Psoas muscle (tissue), 7 donors: ENCODE measurements at regions not wholly inside any gene's neighbourhood (a gene's known extent, or its start where the extent isn't known, plus 50 kb on each side); places are given as distances from the start of the nearest gene placed in this dataset.

Source experiments
- ATAC-seq, 4 donors: fragments of 200-7000 bp; cut with Tn5 transposase; one replicate each; pipeline ENCODE4 v1.9.1; 2020; ENCODE audit warnings: moderate library complexity in 3 of 4, mild to moderate bottlenecking in 2 of 4
- DNase-seq, 2 donors: peaks; one replicate each; pipeline ENCODE4 v3.0.0-alpha.2; 2020
- H3K27ac ChIP-seq: fragments of 200-600 bp; one replicate; pipeline ENCODE4 v1.8.0; 2022
- H3K27me3 ChIP-seq, 3 donors: fragments of 200-600 bp in 1 of 3; one replicate each; pipeline versions ENCODE4 v1.6.1 to v1.8.0; 2013 to 2022; ENCODE audit warnings: low read length in 2 of 3, mild to moderate bottlenecking in 2 of 3, moderate library complexity in 1 of 3; ENCODE audit not compliant: insufficient read depth in 3 of 3
- H3K36me3 ChIP-seq, 2 donors: fragments of 200-600 bp in 1 of 2; one replicate each; pipeline versions ENCODE4 v1.6.1 to v1.8.0; 2013 to 2022; ENCODE audit warnings: low read depth in 1 of 2, mild to moderate bottlenecking in 1 of 2, moderate library complexity in 1 of 2; ENCODE audit not compliant: insufficient read depth in 1 of 2
- H3K4me1 ChIP-seq: fragments of 200-600 bp; one replicate; pipeline ENCODE4 v1.8.0; 2022
- H3K4me3 ChIP-seq: fragments of 200-600 bp; one replicate; pipeline ENCODE4 v1.8.0; 2022; ENCODE audit warnings: mild to moderate bottlenecking
- H3K9me3 ChIP-seq: fragments of 200-600 bp; one replicate; pipeline ENCODE4 v1.8.0; 2022
- CTCF ChIP-seq: fragments of 200-600 bp; IDR thresholded peaks from one replicate; pipeline ENCODE4 v1.8.0; 2022; ENCODE audit warnings: antibody characterized with exemption
- WGBS, 3 donors: extraction: QIAGEN DNeasy Blood & Tissue Kit; methylation state at CpG; one replicate each; pipeline versions ENCODE4 v1.1.6 to v1.1.7; 2013; 5-methylcytosine and 5-hydroxymethylcytosine counted together
- intact Hi-C, 2 donors: fragments of 100-400 bp; cut with DNase I; formaldehyde crosslinking; loops; one replicate each; pipeline versions ENCODE4 v1.11.0 to v1.14.2; 2022
- donor health status: healthy with polysubstance abuse.
- donor health status: DM: no; HTN: no; CAD: no; lungs with moderate emphysema.
- donor health status: Bipolar disorder and iron deficiency.
- donor health status: healthy.
- donor health status: DM: yes; HTN: yes; CAD: no.
- donor health status: DM: no; HTN: no; CAD: no.
- donor health status: DM: yes; HTN: yes; CAD: no.

- no peak overlapping the region for H3K27ac ChIP-seq
- WGBS, 3 donors: 56 to 72% (median 60%) methylated on average over 4 of the region's 4 CpGs
- ATAC-seq: no peak
Observed at GRCh38 chr10:10292501-10292900, 725.2 kb upstream of the CELF2 start.

GRCh38 chr10:10293041-10293440, 724.6 kb upstream of the CELF2 start:
- Histone ChIP-seq H3K27me3 (peaks cover 0 to 3% (median 0%) of the 10 kb centered on the region in 3 donors), H3K4me1 (no peaks in the 10 kb centered on the region), H3K27ac (no peak overlapping the region), H3K4me3 (no peak overlapping the region), H3K9me3 (no peaks in the 10 kb centered on the region), H3K36me3 (no peaks in the 10 kb centered on the region)
- no peak for ATAC-seq
- DNase-seq: no peak
- 5 to 17% (median 12%) methylated on average over 1 of the region's 1 CpG for WGBS, 3 donors
- TF ChIP-seq CTCF: no peak
- intact Hi-C loops: no loop called here

More at GRCh38 chr10:10292501-10292900, 725.2 kb upstream of the CELF2 start:
- Histone ChIP-seq H3K4me3 (no peak overlapping the region), H3K36me3 (no peaks in the 10 kb centered on the region), H3K9me3 (no peaks in the 10 kb centered on the region), H3K27me3 (peaks cover 0 to 3% (median 0%) of the 10 kb centered on the region in 3 donors), H3K4me1 (no peaks in the 10 kb centered on the region)
- TF ChIP-seq CTCF: no peak
- no peak for DNase-seq
- intact Hi-C loops: no loop called here

GRCh38 chr10:10293481-10293951, 724.2 kb upstream of the CELF2 start:
- TF ChIP-seq CTCF: no peak
- Histone ChIP-seq H3K4me3 (no peak overlapping the region), H3K27ac (no peak overlapping the region), H3K4me1 (no peaks in the 10 kb centered on the region), H3K27me3 (peaks cover 0 to 3% (median 0%) of the 10 kb centered on the region in 3 donors), H3K9me3 (no peaks in the 10 kb centered on the region), H3K36me3 (no peaks in the 10 kb centered on the region)
- DNase-seq: no peak
- intact Hi-C loops: no loop called here
- no peak for ATAC-seq
- 21 to 22% (median 21%) methylated on average over 7 of the region's 7 CpGs for WGBS, 3 donors

- Histone ChIP-seq H3K36me3 (no peaks in the 10 kb centered on the region), H3K4me1 (no peaks in the 10 kb centered on the region), H3K27me3 (peaks cover 0 to 3% (median 0%) of the 10 kb centered on the region in 3 donors), H3K4me3 (no peak overlapping the region), H3K9me3 (no peaks in the 10 kb centered on the region), H3K27ac (no peak overlapping the region)
- 74 to 79% (median 78%) methylated on average over 9 of the region's 9 CpGs for WGBS, 3 donors
- no peak for TF ChIP-seq CTCF
- no peak for ATAC-seq
- intact Hi-C loops: no loop called here
- DNase-seq: no peak
Observed at GRCh38 chr10:10294184-10294880, 723.3 kb upstream of the CELF2 start.
